Nephron (organoid): ENCODE measurements at regions not wholly inside any gene's neighbourhood (a gene's known extent, or its start where the extent isn't known, plus 50 kb on each side); places are given as distances from the start of the nearest gene placed in this dataset.

Experiments used
- H3K27ac Mint-ChIP-seq, 3 experiments: 2 replicates each; pipeline ENCODE4 v1.8.0; 2020; ENCODE audit warnings: mixed read lengths in 3 of 3, mild to moderate bottlenecking in 2 of 3, moderate library complexity in 1 of 3
- H3K27me3 Mint-ChIP-seq: 2 replicates; pipeline ENCODE4 v1.8.0; 2021; ENCODE audit warnings: low read depth, mild to moderate bottlenecking, moderate library complexity, mixed read lengths
- H3K36me3 Mint-ChIP-seq: 2 replicates; pipeline ENCODE4 v1.8.0; 2020; ENCODE audit warnings: low read depth, mixed read lengths
- H3K4me1 Mint-ChIP-seq: 2 replicates; pipeline ENCODE4 v1.8.0; 2020; ENCODE audit warnings: mixed read lengths
- H3K4me3 Mint-ChIP-seq, 3 experiments: 2 replicates each; pipeline ENCODE4 v1.8.0; 2020; ENCODE audit warnings: mild to moderate bottlenecking in 3 of 3, mixed read lengths in 3 of 3, moderate library complexity in 2 of 3
- H3K9me3 Mint-ChIP-seq: 2 replicates; pipeline ENCODE4 v1.8.0; 2020; ENCODE audit warnings: mixed read lengths
- CTCF ChIP-seq, 3 experiments: fragments of 200-600 bp; sonication (generic); IDR thresholded peaks; one replicate each; pipeline ENCODE4 v1.5.0; 2021; ENCODE audit warnings: antibody characterized with exemption in 3 of 3; ENCODE audit not compliant: unreplicated experiment in 3 of 3

DNA sequence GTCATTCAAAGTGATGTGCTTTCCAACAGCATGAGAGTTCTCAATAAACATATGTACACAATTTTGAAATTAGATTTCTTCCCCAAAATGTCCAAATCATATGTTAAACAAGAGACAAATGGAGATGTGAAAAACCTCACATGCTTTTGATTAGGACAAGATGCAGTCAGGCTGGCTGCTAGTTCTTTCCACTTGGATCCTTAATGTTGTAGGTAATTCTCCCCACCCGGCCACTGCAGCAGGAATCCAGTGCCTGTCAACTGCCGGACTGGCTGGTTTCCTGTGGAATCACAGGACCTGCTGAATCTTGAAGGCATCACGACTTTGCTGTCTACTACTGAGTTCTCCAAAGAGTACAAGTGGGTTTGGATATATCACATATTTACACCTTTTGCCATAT, 138.6 kb upstream of the AKR1E2 start:
- Mint-ChIP-seq H3K9me3 (peaks cover 3% of the 10 kb centered on the region), H3K4me1 (peaks cover 38% of the 10 kb centered on the region), H3K36me3 (no peaks in the 10 kb centered on the region), H3K4me3 (no peak overlapping the region), H3K27ac (no peak overlapping the region), H3K27me3 (no peaks in the 10 kb centered on the region)
- no peak for TF ChIP-seq CTCF (IDR thresholded peaks at IDR 0.05; ENCODE audit: unreplicated experiment in 3 of 3)

- H3K4me3 Mint-ChIP-seq: no peak overlapping the region
Observed at GRCh38 chr10:4686644-4686996, 139.4 kb upstream of the AKR1E2 start.

DNA sequence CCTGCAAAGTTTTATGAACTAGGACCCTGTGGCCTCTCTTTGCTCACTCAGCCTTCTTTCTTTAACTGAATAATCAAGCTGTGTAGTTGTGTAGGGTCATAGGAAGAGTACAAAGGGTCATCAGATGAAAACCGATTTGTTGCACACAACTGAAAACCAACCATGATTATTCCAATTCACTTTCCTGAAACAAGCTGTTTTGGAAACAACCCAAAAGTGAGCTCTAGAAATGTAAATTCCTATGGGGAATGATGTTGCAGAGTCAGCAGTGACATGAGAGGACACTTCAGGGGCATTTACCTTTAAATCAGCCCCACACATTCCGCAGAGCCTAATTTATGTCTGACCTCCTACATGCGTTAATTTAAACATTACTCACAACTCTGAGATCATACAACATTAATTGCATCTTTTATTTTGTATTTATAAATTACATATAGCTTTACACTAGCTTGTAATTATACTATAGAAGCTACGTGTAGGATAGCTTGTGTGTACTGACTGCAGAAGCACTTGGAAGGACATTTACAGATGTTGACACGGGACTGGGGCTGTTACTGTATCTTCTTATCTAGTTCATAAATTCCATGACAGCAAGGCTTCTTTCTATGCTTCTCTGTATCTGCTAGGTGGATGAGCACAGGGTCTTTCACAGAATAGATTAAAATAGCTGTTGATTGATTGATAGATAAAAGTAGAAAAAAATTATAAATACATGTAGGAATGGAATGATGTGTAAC, 139.9 kb upstream of the AKR1E2 start:
- Mint-ChIP-seq H3K9me3 (peaks cover 3% of the 10 kb centered on the region), H3K36me3 (no peaks in the 10 kb centered on the region), H3K27me3 (no peaks in the 10 kb centered on the region), H3K4me3 (no peak overlapping the region), H3K4me1 (peaks cover 32% of the 10 kb centered on the region), H3K27ac (peak overlapping the region in 2 of 3 experiments; percentile 11 to 78)
- no peak for TF ChIP-seq CTCF (IDR thresholded peaks at IDR 0.05; ENCODE audit: unreplicated experiment in 3 of 3)

More at GRCh38 chr10:4686644-4686996, 139.4 kb upstream of the AKR1E2 start:
- Mint-ChIP-seq H3K36me3 (no peaks in the 10 kb centered on the region), H3K4me1 (peaks cover 37% of the 10 kb centered on the region), H3K9me3 (peaks cover 3% of the 10 kb centered on the region), H3K27me3 (no peaks in the 10 kb centered on the region), H3K27ac (peak overlapping the region in 2 of 3 experiments; percentile 11 to 33)
- TF ChIP-seq CTCF (IDR thresholded peaks at IDR 0.05; ENCODE audit: unreplicated experiment in 3 of 3): no peak

DNA sequence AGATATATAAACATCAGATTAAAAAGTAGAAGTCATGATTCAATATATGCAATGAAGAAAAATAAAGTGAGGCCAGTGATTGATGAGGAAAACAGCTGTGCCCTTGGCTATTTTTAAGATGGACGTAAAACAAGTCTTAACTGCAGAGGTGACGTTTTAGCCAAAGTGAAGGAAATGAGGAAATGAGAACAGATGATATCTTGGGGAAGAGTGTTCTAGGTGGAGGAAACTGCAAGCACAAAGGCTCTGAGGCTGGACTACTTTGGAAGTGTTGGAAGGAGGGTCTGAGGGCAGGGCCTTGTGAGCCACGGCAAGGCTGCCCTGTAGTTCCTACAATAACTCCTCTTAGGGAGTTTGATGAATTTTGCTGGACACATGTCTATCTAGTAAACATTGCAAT, 140.5 kb upstream of the AKR1E2 start:
- H3K27ac Mint-ChIP-seq: peak overlapping the region in 2 of 3 experiments; percentile 38 to 78
- TF ChIP-seq CTCF (IDR thresholded peaks at IDR 0.05; ENCODE audit: unreplicated experiment in 3 of 3): no peak
- H3K27me3 Mint-ChIP-seq: no peaks in the 10 kb centered on the region
- H3K4me3 Mint-ChIP-seq: no peak overlapping the region
- no peaks in the 10 kb centered on the region for H3K36me3 Mint-ChIP-seq
- H3K4me1 Mint-ChIP-seq: peaks cover 32% of the 10 kb centered on the region
- peaks cover 3% of the 10 kb centered on the region for H3K9me3 Mint-ChIP-seq

DNA sequence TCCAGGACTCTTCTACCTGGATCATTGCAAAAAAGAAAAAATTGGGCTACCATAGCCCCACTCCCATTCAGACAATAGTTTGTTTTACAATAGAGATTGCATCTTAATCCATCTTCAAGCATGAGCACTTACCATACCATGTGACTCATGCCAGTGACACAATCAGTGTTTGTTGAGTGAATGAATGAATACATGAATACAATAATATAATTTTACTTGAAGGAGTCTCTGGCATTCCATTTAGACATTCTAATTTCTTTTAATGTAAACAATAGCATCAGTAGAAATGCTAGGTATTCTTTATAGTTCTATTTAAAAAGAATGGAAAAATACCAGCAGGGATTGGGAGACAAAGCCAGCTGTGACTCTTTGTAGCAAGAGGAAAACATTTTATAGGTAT, 141.6 kb upstream of the AKR1E2 start:
- TF ChIP-seq CTCF (IDR thresholded peaks at IDR 0.05; ENCODE audit: unreplicated experiment in 3 of 3): no peak
- no peak overlapping the region for H3K4me3 Mint-ChIP-seq
- no peaks in the 10 kb centered on the region for H3K27me3 Mint-ChIP-seq

GRCh38 chr10:4683838-4684237, 142.2 kb upstream of the AKR1E2 start:
- H3K36me3 Mint-ChIP-seq: no peaks in the 10 kb centered on the region
- peaks cover 32% of the 10 kb centered on the region for H3K4me1 Mint-ChIP-seq
- no peak overlapping the region for H3K4me3 Mint-ChIP-seq
- H3K27me3 Mint-ChIP-seq: no peaks in the 10 kb centered on the region
- no peak overlapping the region for H3K27ac Mint-ChIP-seq
- H3K9me3 Mint-ChIP-seq: no peaks in the 10 kb centered on the region
- TF ChIP-seq CTCF (IDR thresholded peaks at IDR 0.05; ENCODE audit: unreplicated experiment in 3 of 3): no peak

More for the DNA sequence above, 141.6 kb upstream of the AKR1E2 start:
- H3K36me3 Mint-ChIP-seq: no peaks in the 10 kb centered on the region
- H3K27ac Mint-ChIP-seq: no peak overlapping the region
- H3K4me1 Mint-ChIP-seq: peaks cover 32% of the 10 kb centered on the region
- peaks cover 2% of the 10 kb centered on the region for H3K9me3 Mint-ChIP-seq
